ENCODE measurements at regions not wholly inside any gene's neighbourhood (a gene's known extent, or its start where the extent isn't known, plus 50 kb on each side); places are given as distances from the start of the nearest gene placed in this dataset.

- FAIRE-seq (no peak), DNase-seq (ENCODE audit: low read depth) (no peak)
- H3K4me3 ChIP-seq (ENCODE audit: low read depth, low read length): no peak overlapping the region
- TF ChIP-seq CTCF (IDR thresholded peaks at IDR 0.05; ENCODE audit: insufficient read depth, low read length, severe bottlenecking): no peak
- no peaks in the 10 kb centered on the region for H3K36me3 ChIP-seq (ENCODE audit: control insufficient read depth, insufficient read depth, low read length)
- H3K27me3 ChIP-seq (ENCODE audit: control insufficient read depth, insufficient read depth, low read length): no peaks in the 10 kb centered on the region
These were observed 452.7 kb downstream of the FOXO1 start for GRCh38 chr13:40213779-40214178.

DNA sequence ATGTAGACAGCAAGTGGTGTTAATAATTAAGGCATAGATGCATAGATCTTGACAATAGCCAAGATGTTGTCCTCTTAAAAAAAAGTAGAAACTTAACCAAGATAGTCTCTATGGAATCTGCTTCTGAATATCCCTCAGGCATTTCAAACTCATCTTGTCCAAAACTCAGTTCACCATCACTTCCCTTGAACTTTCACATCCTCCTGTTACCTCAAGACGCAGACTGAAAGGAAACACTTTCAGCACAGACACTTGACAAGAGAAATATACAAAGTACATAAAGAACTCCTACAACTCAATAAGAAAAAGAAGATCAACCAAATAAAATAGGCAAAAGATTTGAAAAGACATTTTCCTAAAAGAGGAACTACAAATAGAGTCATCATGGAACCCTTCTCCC is 451.1 kb downstream of the FOXO1 start:
- no peak overlapping the region for H3K4me3 ChIP-seq (ENCODE audit: low read depth, low read length)

DNA sequence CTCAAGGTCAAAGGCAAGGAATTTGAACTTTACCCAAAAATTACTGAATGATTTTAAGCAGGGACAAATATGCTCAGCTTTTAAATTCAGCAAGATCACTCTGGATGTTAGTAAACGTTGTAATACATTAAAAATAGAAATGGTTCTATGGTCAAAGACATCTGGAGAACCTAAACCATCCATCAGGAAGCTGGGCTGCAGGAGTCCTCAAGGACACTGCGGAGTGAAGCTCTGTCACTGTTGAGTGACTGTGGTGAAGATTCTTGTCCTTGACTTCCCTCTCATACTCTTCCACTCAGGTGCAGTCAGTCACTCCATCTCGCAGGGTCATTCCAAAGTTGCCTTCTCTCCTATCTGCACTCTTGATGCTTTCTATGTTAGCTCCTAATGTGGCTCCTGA is 450.7 kb downstream of the FOXO1 start:
- DNase-seq (ENCODE audit: low read depth) (no peak), FAIRE-seq (no peak)
- no peak overlapping the region for H3K4me3 ChIP-seq (ENCODE audit: low read depth, low read length)
- H3K36me3 ChIP-seq (ENCODE audit: control insufficient read depth, insufficient read depth, low read length): no peaks in the 10 kb centered on the region
- TF ChIP-seq CTCF (IDR thresholded peaks at IDR 0.05; ENCODE audit: insufficient read depth, low read length, severe bottlenecking): no peak
- H3K27me3 ChIP-seq (ENCODE audit: control insufficient read depth, insufficient read depth, low read length): no peaks in the 10 kb centered on the region

More for the DNA sequence above, 451.1 kb downstream of the FOXO1 start:
- H3K36me3 ChIP-seq (ENCODE audit: control insufficient read depth, insufficient read depth, low read length): no peaks in the 10 kb centered on the region
- H3K27me3 ChIP-seq (ENCODE audit: control insufficient read depth, insufficient read depth, low read length): no peaks in the 10 kb centered on the region
- FAIRE-seq (no peak), DNase-seq (ENCODE audit: low read depth) (no peak)
- TF ChIP-seq CTCF (IDR thresholded peaks at IDR 0.05; ENCODE audit: insufficient read depth, low read length, severe bottlenecking): no peak

GRCh38 chr13:40217675-40218074 is 448.8 kb downstream of the FOXO1 start:
- Histone ChIP-seq H3K27me3 (ENCODE audit: control insufficient read depth, insufficient read depth, low read length) (no peaks in the 10 kb centered on the region), H3K36me3 (ENCODE audit: control insufficient read depth, insufficient read depth, low read length) (no peaks in the 10 kb centered on the region), H3K4me3 (ENCODE audit: low read depth, low read length) (no peak overlapping the region)
- no peak for TF ChIP-seq CTCF (IDR thresholded peaks at IDR 0.05; ENCODE audit: insufficient read depth, low read length, severe bottlenecking)
- DNase-seq (ENCODE audit: low read depth): no peak
- FAIRE-seq: no peak

GRCh38 chr13:40220299-40220935 is 446.0 kb downstream of the FOXO1 start:
- no peaks in the 10 kb centered on the region for H3K36me3 ChIP-seq (ENCODE audit: control insufficient read depth, insufficient read depth, low read length)
- no peaks in the 10 kb centered on the region for H3K27me3 ChIP-seq (ENCODE audit: control insufficient read depth, insufficient read depth, low read length)
- no peak overlapping the region for H3K4me3 ChIP-seq (ENCODE audit: low read depth, low read length)
- TF ChIP-seq CTCF (IDR thresholded peaks at IDR 0.05; ENCODE audit: insufficient read depth, low read length, severe bottlenecking): no peak
- no peak for DNase-seq (ENCODE audit: low read depth)
- FAIRE-seq: no peak

DNA sequence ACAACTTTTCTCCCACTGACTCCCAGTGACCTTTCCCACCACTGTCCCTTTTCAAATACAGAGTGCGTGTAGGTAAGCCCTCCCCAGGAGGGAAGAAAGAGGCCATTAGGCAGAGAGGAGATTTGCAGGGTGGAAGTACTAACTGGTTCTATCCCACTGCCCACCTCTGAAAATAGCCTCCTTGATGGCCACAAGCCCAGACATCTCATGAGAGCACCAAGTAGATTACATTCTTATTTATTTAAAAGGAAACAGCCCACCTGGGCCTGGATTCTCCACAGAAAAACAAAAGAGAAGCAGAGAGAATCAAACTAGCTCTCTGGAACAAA is 445.3 kb downstream of the FOXO1 start:
- Histone ChIP-seq H3K27me3 (ENCODE audit: control insufficient read depth, insufficient read depth, low read length) (no peaks in the 10 kb centered on the region), H3K36me3 (ENCODE audit: control insufficient read depth, insufficient read depth, low read length) (no peaks in the 10 kb centered on the region), H3K4me3 (ENCODE audit: low read depth, low read length) (no peak overlapping the region)
- TF ChIP-seq CTCF (IDR thresholded peaks at IDR 0.05; ENCODE audit: insufficient read depth, low read length, severe bottlenecking): no peak
- no peak for FAIRE-seq
- no peak for DNase-seq (ENCODE audit: low read depth)

Measured in bronchial epithelial cell (primary cell).